Sigmoid colon (tissue), 4 donors: ENCODE measurements at regions not wholly inside any gene's neighbourhood (a gene's known extent, or its start where the extent isn't known, plus 50 kb on each side); places are given as distances from the start of the nearest gene placed in this dataset.

ENCODE experiments used
- POLR2A ChIP-seq, 2 donors: fragments of 450-650 bp; IDR thresholded peaks; one replicate each; pipeline ENCODE4 v1.6.1; 2016; ENCODE audit warnings: antibody characterized with exemption in 2 of 2, mild to moderate bottlenecking in 2 of 2, moderate library complexity in 2 of 2
- POLR2AphosphoS5 ChIP-seq, 4 donors: sonication (generic); formaldehyde crosslinking; IDR thresholded peaks; one replicate each; pipeline ENCODE4 v1.6.1; 2017; ENCODE audit warnings: antibody characterized with exemption in 4 of 4
- TF ChIP-seq, protein P1 (sequence below), 4 experiments: fragments of 450-650 bp in 3 of 4; fragments of 200-600 bp in 1 of 4; IDR thresholded peaks; one replicate each; pipeline ENCODE4 v1.5.1; 2016 to 2019; ENCODE audit warnings: antibody characterized with exemption in 4 of 4, mild to moderate bottlenecking in 3 of 4, moderate library complexity in 2 of 4

- TF ChIP-seq POLR2A (IDR thresholded peaks at IDR 0.05) (no peak), POLR2AphosphoS5 (IDR thresholded peaks at IDR 0.05) (no peak)
- TF ChIP-seq, protein P1, sequence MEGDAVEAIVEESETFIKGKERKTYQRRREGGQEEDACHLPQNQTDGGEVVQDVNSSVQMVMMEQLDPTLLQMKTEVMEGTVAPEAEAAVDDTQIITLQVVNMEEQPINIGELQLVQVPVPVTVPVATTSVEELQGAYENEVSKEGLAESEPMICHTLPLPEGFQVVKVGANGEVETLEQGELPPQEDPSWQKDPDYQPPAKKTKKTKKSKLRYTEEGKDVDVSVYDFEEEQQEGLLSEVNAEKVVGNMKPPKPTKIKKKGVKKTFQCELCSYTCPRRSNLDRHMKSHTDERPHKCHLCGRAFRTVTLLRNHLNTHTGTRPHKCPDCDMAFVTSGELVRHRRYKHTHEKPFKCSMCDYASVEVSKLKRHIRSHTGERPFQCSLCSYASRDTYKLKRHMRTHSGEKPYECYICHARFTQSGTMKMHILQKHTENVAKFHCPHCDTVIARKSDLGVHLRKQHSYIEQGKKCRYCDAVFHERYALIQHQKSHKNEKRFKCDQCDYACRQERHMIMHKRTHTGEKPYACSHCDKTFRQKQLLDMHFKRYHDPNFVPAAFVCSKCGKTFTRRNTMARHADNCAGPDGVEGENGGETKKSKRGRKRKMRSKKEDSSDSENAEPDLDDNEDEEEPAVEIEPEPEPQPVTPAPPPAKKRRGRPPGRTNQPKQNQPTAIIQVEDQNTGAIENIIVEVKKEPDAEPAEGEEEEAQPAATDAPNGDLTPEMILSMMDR (IDR thresholded peaks at IDR 0.05): no peak
Measured at GRCh38 chr5:167485061-167485774, 806.2 kb upstream of the WWC1 start.
